ENCODE measurements at regions not wholly inside any gene's neighbourhood (a gene's known extent, or its start where the extent isn't known, plus 50 kb on each side); places are given as distances from the start of the nearest gene placed in this dataset.

- Histone ChIP-seq H3K9me3 (ENCODE audit: insufficient read depth, low read length) (peaks cover 10% of the 10 kb centered on the region; the same call in 1 of the 2 replicates), H3K4me3 (ENCODE audit: insufficient read length, low read depth) (no peak overlapping the region), H3K4me1 (ENCODE audit: insufficient read depth, insufficient read length) (no peaks in the 10 kb centered on the region), H3K9ac (ENCODE audit: insufficient read length, low read depth) (no peak overlapping the region), H3K27me3 (ENCODE audit: insufficient read depth, insufficient read length) (no peaks in the 10 kb centered on the region), H3K36me3 (ENCODE audit: insufficient read depth, insufficient read length, low read length) (no peaks in the 10 kb centered on the region)
- DNase-seq (ENCODE audit: low read depth, low spot score) = no peak
- TF ChIP-seq YY1 (IDR thresholded peaks at IDR 0.05; ENCODE audit: insufficient read depth, insufficient read length) (no peak), SUZ12 (IDR thresholded peaks at IDR 0.05; ENCODE audit: extremely low read depth, insufficient read depth, insufficient read length) (no peak), ZNF274 (IDR thresholded peaks at IDR 0.05; ENCODE audit: low read depth, low read length) (no peak)
These were observed 59.5 kb upstream of the RIPOR2 start for GRCh38 chr6:24995270-24995669.

GRCh38 chr6:24996269-24996836 lies 60.6 kb upstream of the RIPOR2 start:
- H3K9ac ChIP-seq (ENCODE audit: insufficient read length, low read depth) = no peak overlapping the region
- no peak for TF ChIP-seq YY1 (IDR thresholded peaks at IDR 0.05; ENCODE audit: insufficient read depth, insufficient read length)
- TF ChIP-seq ZNF274 (IDR thresholded peaks at IDR 0.05; ENCODE audit: low read depth, low read length) = no peak
- TF ChIP-seq SUZ12 (IDR thresholded peaks at IDR 0.05; ENCODE audit: extremely low read depth, insufficient read depth, insufficient read length) = no peak
- H3K4me1 ChIP-seq (ENCODE audit: insufficient read depth, insufficient read length) = no peaks in the 10 kb centered on the region
- no peaks in the 10 kb centered on the region for H3K27me3 ChIP-seq (ENCODE audit: insufficient read depth, insufficient read length)
- H3K4me3 ChIP-seq (ENCODE audit: insufficient read length, low read depth) = no peak overlapping the region
- H3K9me3 ChIP-seq (ENCODE audit: insufficient read depth, low read length) = peaks cover 10% of the 10 kb centered on the region; the same call in 1 of the 2 replicates
- no peaks in the 10 kb centered on the region for H3K36me3 ChIP-seq (ENCODE audit: insufficient read depth, insufficient read length, low read length)
- DNase-seq (ENCODE audit: low read depth, low spot score) = no peak

DNA sequence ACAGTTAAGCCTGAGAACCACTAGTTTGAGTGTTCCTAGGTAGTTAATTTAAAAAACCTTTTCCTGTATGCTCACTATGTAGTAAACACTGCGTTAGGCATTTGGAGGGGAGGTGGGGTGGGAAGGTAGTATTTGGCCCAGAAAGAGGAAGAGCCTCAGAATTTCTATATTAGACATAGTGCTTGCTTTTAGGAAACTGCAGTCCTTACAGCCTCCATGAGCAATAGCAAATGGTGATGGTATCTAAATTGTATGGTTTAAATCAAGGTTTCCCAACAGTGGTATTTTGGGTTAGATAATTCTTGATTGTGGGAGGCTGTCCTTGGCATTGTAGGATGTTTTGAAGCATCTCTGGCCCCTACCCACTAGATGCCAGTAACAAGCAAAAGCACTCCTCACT lies 61.5 kb upstream of the RIPOR2 start:
- Histone ChIP-seq H3K4me3 (ENCODE audit: insufficient read length, low read depth) (no peak overlapping the region), H3K9me3 (ENCODE audit: insufficient read depth, low read length) (peaks cover 10% of the 10 kb centered on the region; the same call in 1 of the 2 replicates), H3K4me1 (ENCODE audit: insufficient read depth, insufficient read length) (no peaks in the 10 kb centered on the region), H3K9ac (ENCODE audit: insufficient read length, low read depth) (no peak overlapping the region), H3K27me3 (ENCODE audit: insufficient read depth, insufficient read length) (no peaks in the 10 kb centered on the region), H3K36me3 (ENCODE audit: insufficient read depth, insufficient read length, low read length) (no peaks in the 10 kb centered on the region)
- no peak for DNase-seq (ENCODE audit: low read depth, low spot score)
- TF ChIP-seq YY1 (IDR thresholded peaks at IDR 0.05; ENCODE audit: insufficient read depth, insufficient read length) (no peak), ZNF274 (IDR thresholded peaks at IDR 0.05; ENCODE audit: low read depth, low read length) (no peak), SUZ12 (IDR thresholded peaks at IDR 0.05; ENCODE audit: extremely low read depth, insufficient read depth, insufficient read length) (no peak)

GRCh38 chr6:24997905-24998304 lies 62.1 kb upstream of the RIPOR2 start:
- H3K9me3 ChIP-seq (ENCODE audit: insufficient read depth, low read length) = peaks cover 10% of the 10 kb centered on the region; the same call in 1 of the 2 replicates
- no peak for DNase-seq (ENCODE audit: low read depth, low spot score)
- no peaks in the 10 kb centered on the region for H3K4me1 ChIP-seq (ENCODE audit: insufficient read depth, insufficient read length)
- no peaks in the 10 kb centered on the region for H3K36me3 ChIP-seq (ENCODE audit: insufficient read depth, insufficient read length, low read length)
- no peaks in the 10 kb centered on the region for H3K27me3 ChIP-seq (ENCODE audit: insufficient read depth, insufficient read length)
- H3K4me3 ChIP-seq (ENCODE audit: insufficient read length, low read depth) = no peak overlapping the region
- TF ChIP-seq ZNF274 (IDR thresholded peaks at IDR 0.05; ENCODE audit: low read depth, low read length) = no peak
- TF ChIP-seq SUZ12 (IDR thresholded peaks at IDR 0.05; ENCODE audit: extremely low read depth, insufficient read depth, insufficient read length) = no peak
- TF ChIP-seq YY1 (IDR thresholded peaks at IDR 0.05; ENCODE audit: insufficient read depth, insufficient read length) = no peak
- H3K9ac ChIP-seq (ENCODE audit: insufficient read length, low read depth) = no peak overlapping the region

DNA sequence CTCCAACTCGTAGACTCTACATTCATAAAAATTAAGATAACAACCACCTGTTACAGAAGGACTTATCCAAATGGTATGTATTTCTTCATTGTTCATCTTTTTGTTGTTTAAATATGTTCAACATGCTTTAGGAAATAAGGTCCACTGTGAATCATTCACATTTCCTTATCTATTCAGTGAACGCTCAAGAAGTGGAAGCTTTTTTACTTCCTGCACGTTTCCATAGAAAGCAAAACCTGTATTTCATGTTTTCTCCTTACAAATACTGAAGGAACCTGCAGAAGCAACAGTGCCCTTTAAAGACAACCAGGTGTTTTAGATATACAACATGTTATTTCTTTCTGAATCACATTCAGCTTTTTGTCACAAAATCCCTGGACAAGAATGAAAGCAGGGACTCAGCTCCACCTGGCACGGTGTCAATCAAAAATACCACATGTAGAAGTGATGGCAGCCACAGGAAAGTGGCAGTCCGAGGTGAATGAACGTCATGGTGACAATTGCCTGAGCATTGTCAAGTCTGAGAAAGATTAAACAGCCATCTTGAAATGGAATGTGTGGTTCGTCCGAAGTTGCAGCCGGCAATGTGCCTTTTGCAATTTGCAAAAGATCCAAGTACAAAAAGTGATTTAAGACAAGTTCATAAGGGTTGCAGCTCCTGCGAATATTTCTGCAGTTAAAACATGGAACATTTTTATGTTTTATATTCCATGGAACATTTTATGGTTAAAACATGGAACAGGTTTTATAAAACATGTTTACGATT lies 66.7 kb upstream of the RIPOR2 start:
- Histone ChIP-seq H3K36me3 (ENCODE audit: insufficient read depth, insufficient read length, low read length) (no peaks in the 10 kb centered on the region), H3K4me3 (ENCODE audit: insufficient read length, low read depth) (no peak overlapping the region), H3K9ac (ENCODE audit: insufficient read length, low read depth) (no peak overlapping the region), H3K27me3 (ENCODE audit: insufficient read depth, insufficient read length) (no peaks in the 10 kb centered on the region), H3K9me3 (ENCODE audit: insufficient read depth, low read length) (no peaks in the 10 kb centered on the region), H3K4me1 (ENCODE audit: insufficient read depth, insufficient read length) (no peaks in the 10 kb centered on the region)
- DNase-seq (ENCODE audit: low read depth, low spot score) = no peak
- TF ChIP-seq YY1 (IDR thresholded peaks at IDR 0.05; ENCODE audit: insufficient read depth, insufficient read length) (no peak), SUZ12 (IDR thresholded peaks at IDR 0.05; ENCODE audit: extremely low read depth, insufficient read depth, insufficient read length) (no peak), ZNF274 (IDR thresholded peaks at IDR 0.05; ENCODE audit: low read depth, low read length) (no peak)

DNA sequence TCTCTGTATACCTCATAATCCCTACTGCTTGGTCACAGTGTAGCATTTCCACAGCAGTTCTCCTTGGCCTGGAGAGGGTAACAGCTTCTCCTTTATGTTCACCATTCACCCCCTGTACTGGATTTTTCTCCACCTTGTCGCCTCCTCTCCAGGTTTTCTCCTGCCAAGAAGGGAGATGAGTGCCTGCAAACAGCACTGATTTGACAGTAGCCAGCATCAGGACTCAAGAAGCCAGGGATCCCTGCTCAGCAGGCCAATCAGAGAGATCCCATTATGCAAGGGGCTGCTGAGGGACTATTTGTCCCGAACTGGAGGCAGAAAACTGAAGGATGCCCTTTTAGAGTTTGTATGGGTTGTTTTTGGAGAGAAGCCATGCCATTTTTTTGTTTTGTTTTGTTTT lies 68.6 kb upstream of the RIPOR2 start:
- H3K36me3 ChIP-seq (ENCODE audit: insufficient read depth, insufficient read length, low read length) = no peaks in the 10 kb centered on the region
- no peaks in the 10 kb centered on the region for H3K4me1 ChIP-seq (ENCODE audit: insufficient read depth, insufficient read length)
- no peaks in the 10 kb centered on the region for H3K9me3 ChIP-seq (ENCODE audit: insufficient read depth, low read length)
- no peaks in the 10 kb centered on the region for H3K27me3 ChIP-seq (ENCODE audit: insufficient read depth, insufficient read length)
- H3K9ac ChIP-seq (ENCODE audit: insufficient read length, low read depth) = no peak overlapping the region
- TF ChIP-seq ZNF274 (IDR thresholded peaks at IDR 0.05; ENCODE audit: low read depth, low read length) (no peak), SUZ12 (IDR thresholded peaks at IDR 0.05; ENCODE audit: extremely low read depth, insufficient read depth, insufficient read length) (no peak), YY1 (IDR thresholded peaks at IDR 0.05; ENCODE audit: insufficient read depth, insufficient read length) (no peak)
- no peak overlapping the region for H3K4me3 ChIP-seq (ENCODE audit: insufficient read length, low read depth)
- DNase-seq (ENCODE audit: low read depth, low spot score) = no peak

DNA sequence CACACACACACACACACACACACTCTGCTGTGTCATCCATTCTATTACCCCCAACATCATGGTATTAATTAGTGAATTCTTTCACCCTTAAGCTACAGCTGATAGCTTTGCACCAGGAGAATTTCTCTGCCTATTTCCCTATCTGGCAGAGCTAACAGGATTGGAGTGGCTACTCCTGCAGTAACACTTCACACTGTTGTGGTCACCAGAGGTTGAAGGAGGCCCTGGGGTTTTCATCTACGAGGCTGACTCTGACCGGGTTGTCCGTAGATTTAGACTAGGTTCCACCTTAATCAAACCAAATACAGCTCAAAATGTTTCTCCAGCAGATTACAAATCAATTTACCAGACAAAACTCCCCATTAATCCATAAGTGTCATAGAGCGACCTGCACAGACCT lies 69.2 kb upstream of the RIPOR2 start:
- TF ChIP-seq YY1 (IDR thresholded peaks at IDR 0.05; ENCODE audit: insufficient read depth, insufficient read length) = no peak
- no peak for TF ChIP-seq SUZ12 (IDR thresholded peaks at IDR 0.05; ENCODE audit: extremely low read depth, insufficient read depth, insufficient read length)
- no peak for TF ChIP-seq ZNF274 (IDR thresholded peaks at IDR 0.05; ENCODE audit: low read depth, low read length)

More for the DNA sequence above, 69.2 kb upstream of the RIPOR2 start:
- Histone ChIP-seq H3K9me3 (ENCODE audit: insufficient read depth, low read length) (no peaks in the 10 kb centered on the region), H3K4me1 (ENCODE audit: insufficient read depth, insufficient read length) (no peaks in the 10 kb centered on the region), H3K36me3 (ENCODE audit: insufficient read depth, insufficient read length, low read length) (no peaks in the 10 kb centered on the region), H3K9ac (ENCODE audit: insufficient read length, low read depth) (no peak overlapping the region), H3K27me3 (ENCODE audit: insufficient read depth, insufficient read length) (no peaks in the 10 kb centered on the region), H3K4me3 (ENCODE audit: insufficient read length, low read depth) (no peak overlapping the region)
- no peak for DNase-seq (ENCODE audit: low read depth, low spot score)
